HUES6 (cell line): ENCODE measurements at regions not wholly inside any gene's neighbourhood (a gene's known extent, or its start where the extent isn't known, plus 50 kb on each side); places are given as distances from the start of the nearest gene placed in this dataset.

ENCODE experiments used
- H3K27ac ChIP-seq: 2 replicates; pipeline ENCODE4 v1.7.0; 2013; ENCODE audit warnings: low read depth, mild to moderate bottlenecking, low read length, inconsistent platforms
- H3K27me3 ChIP-seq: 2 replicates; pipeline ENCODE4 v1.6.1; 2013; ENCODE audit warnings: low read length; ENCODE audit not compliant: control insufficient read depth, insufficient read depth
- H3K36me3 ChIP-seq: 2 replicates; pipeline ENCODE4 v1.6.1; 2013; ENCODE audit warnings: low read length; ENCODE audit not compliant: control insufficient read depth, insufficient read depth
- H3K4me1 ChIP-seq: 2 replicates; pipeline ENCODE4 v1.6.1; 2013; ENCODE audit warnings: low read length; ENCODE audit not compliant: control insufficient read depth, insufficient read depth
- H3K4me3 ChIP-seq: 2 replicates; pipeline ENCODE4 v1.5.1; 2013; ENCODE audit warnings: low read depth, low read length
- H3K9ac ChIP-seq: one replicate; pipeline ENCODE4 v1.6.1; 2013; ENCODE audit warnings: mild to moderate bottlenecking, low read length
- H3K9me3 ChIP-seq: 2 replicates; pipeline ENCODE4 v1.6.1; 2013; ENCODE audit warnings: low read depth, low read length; ENCODE audit not compliant: control insufficient read depth, insufficient read depth

- no peak overlapping the region for H3K4me3 ChIP-seq
- no peak overlapping the region for H3K27ac ChIP-seq
- H3K4me1 ChIP-seq = peaks cover 3% of the 10 kb centered on the region; the same call in 1 of the 2 replicates
- no peaks in the 10 kb centered on the region for H3K9me3 ChIP-seq
- no peaks in the 10 kb centered on the region for H3K36me3 ChIP-seq
- H3K9ac ChIP-seq = no peak overlapping the region
- H3K27me3 ChIP-seq = no peaks in the 10 kb centered on the region
Observed at GRCh38 chr1:8092657-8093056, 66.5 kb upstream of the ERRFI1 start.

- H3K9me3 ChIP-seq = no peaks in the 10 kb centered on the region
- no peak overlapping the region for H3K27ac ChIP-seq
- H3K36me3 ChIP-seq = no peaks in the 10 kb centered on the region
- H3K4me1 ChIP-seq = peaks cover 3% of the 10 kb centered on the region; the same call in 1 of the 2 replicates
- H3K9ac ChIP-seq = no peak overlapping the region
- H3K27me3 ChIP-seq = no peaks in the 10 kb centered on the region
- no peak overlapping the region for H3K4me3 ChIP-seq
Observed at GRCh38 chr1:8091691-8092090, 65.6 kb upstream of the ERRFI1 start.

- no peak overlapping the region for H3K27ac ChIP-seq
- no peaks in the 10 kb centered on the region for H3K36me3 ChIP-seq
- no peak overlapping the region for H3K4me3 ChIP-seq
- no peak overlapping the region for H3K9ac ChIP-seq
- peaks cover 3% of the 10 kb centered on the region; the same call in 1 of the 2 replicates for H3K4me1 ChIP-seq
- no peaks in the 10 kb centered on the region for H3K27me3 ChIP-seq
- H3K9me3 ChIP-seq = 0 out of 2 replicates have a peak, but pooled peaks cover 2% of the 10 kb centered on the region
Observed at GRCh38 chr1:8090241-8090702, 64.2 kb upstream of the ERRFI1 start.

GRCh38 chr1:8089535-8090228 is 63.6 kb upstream of the ERRFI1 start:
- Histone ChIP-seq H3K36me3 (no peaks in the 10 kb centered on the region), H3K27ac (no peak overlapping the region), H3K27me3 (no peaks in the 10 kb centered on the region), H3K4me1 (peaks cover 1% of the 10 kb centered on the region; the same call in 1 of the 2 replicates), H3K9me3 (0 out of 2 replicates have a peak, but pooled peaks cover 2% of the 10 kb centered on the region), H3K4me3 (no peak overlapping the region), H3K9ac (no peak overlapping the region)

GRCh38 chr1:8086055-8086454 is 59.9 kb upstream of the ERRFI1 start:
- 0 out of 2 replicates have a peak, but pooled peaks cover 2% of the 10 kb centered on the region for H3K9me3 ChIP-seq
- no peak overlapping the region for H3K9ac ChIP-seq
- no peaks in the 10 kb centered on the region for H3K36me3 ChIP-seq
- no peak overlapping the region for H3K27ac ChIP-seq
- no peak overlapping the region for H3K4me3 ChIP-seq
- no peaks in the 10 kb centered on the region for H3K27me3 ChIP-seq
- peaks cover 5% of the 10 kb centered on the region; the same call in 1 of the 2 replicates for H3K4me1 ChIP-seq

GRCh38 chr1:8084913-8085312 is 58.8 kb upstream of the ERRFI1 start:
- no peak overlapping the region for H3K4me3 ChIP-seq
- no peak overlapping the region for H3K9ac ChIP-seq
- no peaks in the 10 kb centered on the region for H3K36me3 ChIP-seq
- H3K27me3 ChIP-seq = no peaks in the 10 kb centered on the region
- no peak overlapping the region for H3K27ac ChIP-seq
- H3K4me1 ChIP-seq = peaks cover 5% of the 10 kb centered on the region; the same call in 1 of the 2 replicates
- H3K9me3 ChIP-seq = 0 out of 2 replicates have a peak, but pooled peaks cover 2% of the 10 kb centered on the region

GRCh38 chr1:8083739-8084484 is 57.8 kb upstream of the ERRFI1 start:
- H3K36me3 ChIP-seq = no peaks in the 10 kb centered on the region
- peaks cover 7% of the 10 kb centered on the region; the same call in 1 of the 2 replicates for H3K4me1 ChIP-seq
- H3K9me3 ChIP-seq = 0 out of 2 replicates have a peak, but pooled peaks cover 2% of the 10 kb centered on the region
- H3K4me3 ChIP-seq = no peak overlapping the region
- H3K27ac ChIP-seq = no peak overlapping the region; the same call in 1 of the 2 replicates
- no peaks in the 10 kb centered on the region for H3K27me3 ChIP-seq
- no peak overlapping the region for H3K9ac ChIP-seq

- Histone ChIP-seq H3K9me3 (0 out of 2 replicates have a peak, but pooled peaks cover 2% of the 10 kb centered on the region), H3K4me3 (no peak overlapping the region), H3K4me1 (peaks cover 16% of the 10 kb centered on the region), H3K27ac (no peak overlapping the region), H3K9ac (no peak overlapping the region), H3K27me3 (no peaks in the 10 kb centered on the region), H3K36me3 (no peaks in the 10 kb centered on the region)
Observed at GRCh38 chr1:8082945-8083344, 56.8 kb upstream of the ERRFI1 start.

GRCh38 chr1:8078176-8078671 is 52.1 kb upstream of the ERRFI1 start:
- Histone ChIP-seq H3K36me3 (no peaks in the 10 kb centered on the region), H3K27ac (no peak overlapping the region), H3K4me3 (no peak overlapping the region; the same call in 1 of the 2 replicates), H3K9ac (peak overlapping the region; percentile 32), H3K9me3 (no peaks in the 10 kb centered on the region), H3K4me1 (peaks cover 31% of the 10 kb centered on the region), H3K27me3 (no peaks in the 10 kb centered on the region)

GRCh38 chr1:8077602-8078001 is 51.5 kb upstream of the ERRFI1 start:
- no peaks in the 10 kb centered on the region for H3K27me3 ChIP-seq
- no peak overlapping the region for H3K4me3 ChIP-seq
- H3K27ac ChIP-seq = no peak overlapping the region
- H3K36me3 ChIP-seq = no peaks in the 10 kb centered on the region
- H3K9ac ChIP-seq = no peak overlapping the region
- H3K4me1 ChIP-seq = peaks cover 31% of the 10 kb centered on the region
- H3K9me3 ChIP-seq = no peaks in the 10 kb centered on the region

- Histone ChIP-seq H3K36me3 (no peaks in the 10 kb centered on the region), H3K4me1 (peaks cover 31% of the 10 kb centered on the region), H3K9me3 (no peaks in the 10 kb centered on the region), H3K4me3 (no peak overlapping the region), H3K27me3 (no peaks in the 10 kb centered on the region), H3K27ac (no peak overlapping the region), H3K9ac (no peak overlapping the region)
Observed at GRCh38 chr1:8077120-8077573, 51.0 kb upstream of the ERRFI1 start.
